ENCODE measurements at regions not wholly inside any gene's neighbourhood (a gene's known extent, or its start where the extent isn't known, plus 50 kb on each side); places are given as distances from the start of the nearest gene placed in this dataset.

DNA sequence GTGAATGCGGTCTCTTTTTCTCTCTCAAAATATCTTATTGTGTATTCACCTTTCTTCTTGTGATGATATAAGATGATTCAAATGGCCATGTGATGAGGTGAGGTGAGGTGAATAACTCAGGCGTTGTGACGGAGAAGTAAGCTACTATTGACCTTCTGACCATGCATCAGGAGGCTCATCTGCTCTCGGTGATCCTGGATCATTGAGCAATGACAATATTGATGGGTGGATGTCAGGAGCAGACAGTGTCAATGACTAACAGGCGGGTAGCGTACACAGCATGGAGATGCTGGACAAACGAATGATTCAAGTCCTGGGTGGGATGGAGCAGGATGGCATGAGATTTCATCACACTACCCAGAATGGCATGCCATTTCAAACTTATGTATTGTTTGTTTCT is 119.6 kb downstream of the PXDC1 start:
- no peaks in the 10 kb centered on the region for H3K36me3 Mint-ChIP-seq
- H3K27ac Mint-ChIP-seq: no peak overlapping the region
- peaks cover 2% of the 10 kb centered on the region for H3K4me1 Mint-ChIP-seq
- H3K27me3 Mint-ChIP-seq: peaks cover 3% of the 10 kb centered on the region
- ATAC-seq (ENCODE audit: low read depth) (no peak), DNase-seq (no peak)
- H3K9me3 Mint-ChIP-seq: no peaks in the 10 kb centered on the region
- H3K4me3 Mint-ChIP-seq: no peak overlapping the region
- POLR2A ChIA-PET: no interaction called here

DNA sequence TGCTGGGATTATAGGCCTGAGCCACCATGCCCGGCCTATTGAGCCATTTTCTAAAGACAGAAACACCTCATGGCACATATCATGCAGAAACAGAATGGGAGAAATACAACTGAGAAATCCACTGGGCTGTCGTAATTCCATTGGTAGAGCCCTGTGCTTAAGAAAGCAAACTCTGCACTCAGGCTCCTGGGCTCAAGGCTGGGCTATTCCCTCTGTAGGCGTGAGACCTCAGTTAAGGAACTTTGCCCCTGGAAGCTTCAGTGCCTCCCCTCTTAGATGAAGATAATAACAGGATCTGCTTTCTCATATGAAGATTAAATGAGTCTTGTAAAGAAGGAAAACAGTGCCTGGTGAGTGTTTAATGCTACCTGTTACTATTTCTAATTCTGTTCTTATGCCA is 120.3 kb downstream of the PXDC1 start:
- Mint-ChIP-seq H3K36me3 (no peaks in the 10 kb centered on the region), H3K27ac (no peak overlapping the region), H3K4me3 (no peak overlapping the region), H3K9me3 (no peaks in the 10 kb centered on the region), H3K4me1 (peaks cover 2% of the 10 kb centered on the region), H3K27me3 (peaks cover 4% of the 10 kb centered on the region)
- no peak for ATAC-seq (ENCODE audit: low read depth)
- POLR2A ChIA-PET: no interaction called here
- no peak for DNase-seq

DNA sequence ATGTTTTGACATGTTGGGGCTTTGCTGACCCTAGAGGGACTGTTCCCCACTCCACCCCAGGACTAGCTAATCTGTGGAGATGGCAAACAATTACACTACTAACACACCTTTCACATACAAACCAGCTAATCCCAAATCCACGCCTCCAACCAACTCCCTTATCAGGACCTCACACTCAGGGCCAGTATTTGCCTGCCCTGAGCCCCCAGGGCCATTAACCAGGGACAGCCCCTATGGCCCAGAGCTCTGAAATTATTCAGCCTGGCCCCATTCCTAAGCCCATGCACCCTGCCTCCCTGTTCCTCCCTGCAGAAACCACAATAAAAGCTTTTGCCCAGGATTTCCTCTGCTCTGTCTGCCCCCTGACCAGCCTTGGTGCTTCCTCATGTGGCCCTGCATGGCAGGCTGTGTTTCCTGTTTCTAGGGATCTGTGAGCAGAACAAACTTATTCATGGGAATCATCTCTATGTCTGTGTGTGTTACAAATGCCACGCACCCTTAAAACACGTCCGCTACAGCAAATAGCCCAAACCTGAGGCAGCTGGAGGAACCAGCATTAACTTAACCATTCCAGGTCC is 121.2 kb downstream of the PXDC1 start:
- Mint-ChIP-seq H3K9me3 (no peaks in the 10 kb centered on the region), H3K27me3 (peaks cover 7% of the 10 kb centered on the region), H3K4me1 (peaks cover 2% of the 10 kb centered on the region), H3K4me3 (no peak overlapping the region), H3K27ac (no peak overlapping the region), H3K36me3 (no peaks in the 10 kb centered on the region)
- DNase-seq (no peak), ATAC-seq (ENCODE audit: low read depth) (no peak)
- POLR2A ChIA-PET: no interaction called here

GRCh38 chr6:3627956-3628835 is 123.3 kb downstream of the PXDC1 start:
- DNase-seq (no peak), ATAC-seq (ENCODE audit: low read depth) (no peak)
- H3K9me3 Mint-ChIP-seq: no peaks in the 10 kb centered on the region
- H3K36me3 Mint-ChIP-seq: no peaks in the 10 kb centered on the region
- peaks cover 18% of the 10 kb centered on the region for H3K27me3 Mint-ChIP-seq
- POLR2A ChIA-PET: no interaction called here
- no peak overlapping the region for H3K27ac Mint-ChIP-seq
- H3K4me3 Mint-ChIP-seq: no peak overlapping the region
- H3K4me1 Mint-ChIP-seq: peaks cover 5% of the 10 kb centered on the region

DNA sequence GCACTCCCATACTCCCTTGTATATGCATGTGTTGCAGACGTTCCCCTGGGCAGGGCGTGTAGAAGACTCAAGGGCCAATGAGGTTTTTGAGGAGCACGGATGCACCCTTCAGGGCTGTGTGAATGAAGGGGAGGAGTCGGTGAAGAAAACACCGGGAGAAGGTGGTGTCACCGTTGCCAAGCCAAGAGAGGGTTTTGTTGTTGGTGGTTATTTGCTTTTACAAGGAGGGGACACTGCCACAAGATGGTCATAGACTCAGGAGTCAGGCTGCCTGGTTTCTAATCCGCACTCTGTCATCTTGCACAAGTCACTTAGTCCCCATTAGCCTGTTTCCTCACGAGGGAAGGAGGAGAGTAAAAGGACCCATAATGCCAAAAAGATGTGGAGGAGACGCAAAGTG is 124.0 kb downstream of the PXDC1 start:
- Mint-ChIP-seq H3K27me3 (peaks cover 24% of the 10 kb centered on the region), H3K9me3 (no peaks in the 10 kb centered on the region), H3K36me3 (no peaks in the 10 kb centered on the region), H3K27ac (peak overlapping the region; percentile 2), H3K4me1 (peaks cover 5% of the 10 kb centered on the region), H3K4me3 (no peak overlapping the region)
- ATAC-seq (ENCODE audit: low read depth) (no peak), DNase-seq (no peak)
- POLR2A ChIA-PET: no interaction called here

DNA sequence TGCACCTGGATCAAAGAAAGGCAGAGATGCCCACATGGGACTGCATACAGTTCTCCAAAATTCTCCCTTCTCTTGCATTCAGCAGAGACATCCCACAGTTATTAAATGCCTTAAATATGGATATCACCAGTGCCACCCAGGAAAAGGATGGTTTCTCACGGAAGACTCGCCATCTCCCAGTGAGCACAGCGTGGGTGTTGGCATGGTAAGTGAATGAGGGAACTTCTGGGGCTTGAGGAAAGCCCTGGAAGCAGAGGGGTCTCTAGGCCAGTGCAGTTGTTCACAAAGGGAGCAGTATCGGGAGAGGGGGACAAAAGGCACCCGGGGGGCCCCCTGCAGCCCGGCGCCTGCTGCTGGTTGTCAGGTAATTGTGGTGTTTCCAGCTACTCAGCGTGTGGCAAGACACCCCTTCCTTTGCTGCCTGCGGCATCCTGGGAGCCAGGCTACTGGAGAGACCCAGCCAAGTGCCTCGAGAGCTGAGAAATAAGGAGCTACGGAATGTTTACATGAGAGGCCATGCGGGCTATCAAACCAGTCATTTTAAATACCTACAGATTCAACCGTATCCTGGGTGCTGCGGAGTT is 125.4 kb downstream of the PXDC1 start:
- H3K36me3 Mint-ChIP-seq: peaks cover under 1% of the 10 kb centered on the region
- ATAC-seq (ENCODE audit: low read depth) (no peak), DNase-seq (no peak)
- peaks cover 28% of the 10 kb centered on the region for H3K27me3 Mint-ChIP-seq
- peaks cover 5% of the 10 kb centered on the region for H3K4me1 Mint-ChIP-seq
- POLR2A ChIA-PET: no interaction called here
- H3K27ac Mint-ChIP-seq: no peak overlapping the region
- H3K9me3 Mint-ChIP-seq: no peaks in the 10 kb centered on the region
- H3K4me3 Mint-ChIP-seq: no peak overlapping the region

GRCh38 chr6:3625149-3625979 is 126.1 kb downstream of the PXDC1 start:
- no peak overlapping the region for H3K4me3 Mint-ChIP-seq
- no peak for ATAC-seq (ENCODE audit: low read depth)
- H3K4me1 Mint-ChIP-seq: peaks cover 5% of the 10 kb centered on the region
- H3K27me3 Mint-ChIP-seq: peaks cover 28% of the 10 kb centered on the region
- no peaks in the 10 kb centered on the region for H3K9me3 Mint-ChIP-seq
- H3K36me3 Mint-ChIP-seq: peaks cover 1% of the 10 kb centered on the region
- H3K27ac Mint-ChIP-seq: no peak overlapping the region
- DNase-seq: no peak
- POLR2A ChIA-PET: no interaction called here

- Mint-ChIP-seq H3K36me3 (peaks cover 1% of the 10 kb centered on the region), H3K4me1 (peaks cover 5% of the 10 kb centered on the region), H3K27me3 (peaks cover 28% of the 10 kb centered on the region), H3K9me3 (no peaks in the 10 kb centered on the region), H3K4me3 (no peak overlapping the region), H3K27ac (no peak overlapping the region)
- ATAC-seq (ENCODE audit: low read depth) (no peak), DNase-seq (no peak)
- POLR2A ChIA-PET: no interaction called here
Measured at GRCh38 chr6:3624250-3625136, 127.0 kb downstream of the PXDC1 start.

GRCh38 chr6:3623451-3624249 is 127.9 kb downstream of the PXDC1 start:
- ATAC-seq (ENCODE audit: low read depth) (peak; percentile 72), DNase-seq (no peak)
- Mint-ChIP-seq H3K4me3 (peak overlapping the region; percentile 47), H3K27me3 (peaks cover 26% of the 10 kb centered on the region), H3K4me1 (peaks cover 5% of the 10 kb centered on the region), H3K9me3 (no peaks in the 10 kb centered on the region), H3K36me3 (peaks cover 1% of the 10 kb centered on the region), H3K27ac (no peak overlapping the region)
- POLR2A ChIA-PET: no interaction called here

GRCh38 chr6:3621411-3621810 is 130.1 kb downstream of the PXDC1 start:
- H3K27me3 Mint-ChIP-seq: peaks cover 24% of the 10 kb centered on the region
- H3K9me3 Mint-ChIP-seq: no peaks in the 10 kb centered on the region
- H3K4me1 Mint-ChIP-seq: peaks cover 3% of the 10 kb centered on the region
- DNase-seq (no peak), ATAC-seq (ENCODE audit: low read depth) (no peak)
- POLR2A ChIA-PET: no interaction called here
- no peak overlapping the region for H3K27ac Mint-ChIP-seq
- peaks cover 1% of the 10 kb centered on the region for H3K36me3 Mint-ChIP-seq
- no peak overlapping the region for H3K4me3 Mint-ChIP-seq

GRCh38 chr6:3620937-3621336 is 130.6 kb downstream of the PXDC1 start:
- H3K4me1 Mint-ChIP-seq: peaks cover 3% of the 10 kb centered on the region
- H3K36me3 Mint-ChIP-seq: peaks cover 1% of the 10 kb centered on the region
- DNase-seq: no peak
- ATAC-seq (ENCODE audit: low read depth): no peak
- no peaks in the 10 kb centered on the region for H3K9me3 Mint-ChIP-seq
- peaks cover 21% of the 10 kb centered on the region for H3K27me3 Mint-ChIP-seq
- no peak overlapping the region for H3K4me3 Mint-ChIP-seq
- H3K27ac Mint-ChIP-seq: no peak overlapping the region
- POLR2A ChIA-PET: no interaction called here

GRCh38 chr6:3620389-3620788 is 131.1 kb downstream of the PXDC1 start:
- Mint-ChIP-seq H3K4me3 (no peak overlapping the region), H3K27ac (no peak overlapping the region), H3K4me1 (peaks cover 3% of the 10 kb centered on the region), H3K9me3 (no peaks in the 10 kb centered on the region), H3K27me3 (peaks cover 21% of the 10 kb centered on the region), H3K36me3 (peaks cover 1% of the 10 kb centered on the region)
- POLR2A ChIA-PET: no interaction called here
- ATAC-seq (ENCODE audit: low read depth) (no peak), DNase-seq (no peak)

Measured in activated naive CD8-positive, alpha-beta T cell treated with anti-CD3 and anti-CD28 coated beads, Interleukin-2, amount 10 ng/mL, durations not matched to agents 7 days and 5 days (primary cell).